ENCODE measurements at regions not wholly inside any gene's neighbourhood (a gene's known extent, or its start where the extent isn't known, plus 50 kb on each side); places are given as distances from the start of the nearest gene placed in this dataset.

GRCh38 chr2:125310657-125311364, 1285.7 kb downstream of the CNTNAP5 start:
- H3K9me3 Mint-ChIP-seq: no peaks in the 10 kb centered on the region
- H3K4me1 Mint-ChIP-seq: no peaks in the 10 kb centered on the region
- DNase-seq: no peak
- H3K36me3 Mint-ChIP-seq (ENCODE audit: low read depth): no peaks in the 10 kb centered on the region
- H3K4me3 Mint-ChIP-seq: no peak overlapping the region
- H3K27ac Mint-ChIP-seq: no peak overlapping the region
- no peak for TF ChIP-seq CTCF (IDR thresholded peaks at IDR 0.05)
- no peaks in the 10 kb centered on the region for H3K27me3 Mint-ChIP-seq (ENCODE audit: low read depth, poor library complexity)

- Mint-ChIP-seq H3K4me1 (no peaks in the 10 kb centered on the region), H3K36me3 (ENCODE audit: low read depth) (no peaks in the 10 kb centered on the region), H3K9me3 (no peaks in the 10 kb centered on the region), H3K27me3 (ENCODE audit: low read depth, poor library complexity) (no peaks in the 10 kb centered on the region), H3K4me3 (no peak overlapping the region), H3K27ac (no peak overlapping the region)
- no peak for DNase-seq
- TF ChIP-seq CTCF (IDR thresholded peaks at IDR 0.05): no peak
Measured at GRCh38 chr2:125312342-125312741, 1287.3 kb downstream of the CNTNAP5 start.

- Mint-ChIP-seq H3K9me3 (no peaks in the 10 kb centered on the region), H3K27ac (no peak overlapping the region), H3K4me3 (no peak overlapping the region), H3K27me3 (ENCODE audit: low read depth, poor library complexity) (no peaks in the 10 kb centered on the region), H3K36me3 (ENCODE audit: low read depth) (no peaks in the 10 kb centered on the region), H3K4me1 (no peaks in the 10 kb centered on the region)
- no peak for TF ChIP-seq CTCF (IDR thresholded peaks at IDR 0.05)
- no peak for DNase-seq
Measured at GRCh38 chr2:125313806-125314205, 1288.7 kb downstream of the CNTNAP5 start.

DNA sequence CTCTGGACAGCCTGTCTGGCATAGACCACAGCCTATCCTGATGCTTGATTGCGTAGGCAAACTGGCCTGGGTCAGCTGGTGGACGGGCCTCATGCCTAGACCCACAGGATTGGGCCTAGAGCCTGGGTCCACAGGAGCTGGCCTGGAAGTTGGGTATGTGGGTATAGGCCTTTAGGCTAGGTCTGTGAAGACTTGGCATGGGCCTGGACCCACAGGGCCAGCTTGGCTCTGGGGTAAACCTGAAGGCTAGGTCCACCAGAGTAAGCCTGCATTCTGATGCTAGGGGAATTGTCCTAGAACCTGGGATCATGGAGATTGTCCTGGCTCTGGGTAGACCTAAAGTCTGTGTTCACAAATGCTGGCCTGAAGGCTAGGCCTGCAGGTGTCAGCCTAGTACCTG, 1293.7 kb downstream of the CNTNAP5 start:
- H3K4me3 Mint-ChIP-seq: no peak overlapping the region
- no peak overlapping the region for H3K27ac Mint-ChIP-seq
- no peak for DNase-seq
- no peaks in the 10 kb centered on the region for H3K4me1 Mint-ChIP-seq
- peaks cover 4% of the 10 kb centered on the region for H3K9me3 Mint-ChIP-seq
- H3K36me3 Mint-ChIP-seq (ENCODE audit: low read depth): no peaks in the 10 kb centered on the region
- TF ChIP-seq CTCF (IDR thresholded peaks at IDR 0.05): no peak
- no peaks in the 10 kb centered on the region for H3K27me3 Mint-ChIP-seq (ENCODE audit: low read depth, poor library complexity)

DNA sequence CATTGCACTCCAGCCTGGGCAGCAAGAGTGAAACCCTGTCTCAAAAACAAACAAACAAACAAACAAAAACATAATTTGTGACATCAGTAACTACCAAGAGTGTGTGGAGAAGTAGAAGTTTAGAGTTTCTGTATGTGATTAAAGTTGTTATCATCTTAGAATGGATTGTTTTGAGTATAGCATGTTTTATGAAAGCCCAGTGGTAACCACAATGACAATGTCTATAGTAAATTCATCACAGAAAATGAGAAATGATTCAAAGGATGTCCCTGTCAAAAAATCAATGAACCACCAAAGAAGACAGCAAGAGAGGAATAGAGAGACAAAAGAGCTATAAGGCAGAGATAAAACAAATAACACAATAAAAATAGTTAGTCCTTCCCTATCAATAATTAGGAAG, 1299.2 kb downstream of the CNTNAP5 start:
- Mint-ChIP-seq H3K4me1 (no peaks in the 10 kb centered on the region), H3K9me3 (peaks cover 4% of the 10 kb centered on the region), H3K27me3 (ENCODE audit: low read depth, poor library complexity) (no peaks in the 10 kb centered on the region), H3K36me3 (ENCODE audit: low read depth) (no peaks in the 10 kb centered on the region), H3K4me3 (no peak overlapping the region), H3K27ac (no peak overlapping the region)
- DNase-seq: no peak
- no peak for TF ChIP-seq CTCF (IDR thresholded peaks at IDR 0.05)

GRCh38 chr2:125330133-125330532, 1305.0 kb downstream of the CNTNAP5 start:
- Mint-ChIP-seq H3K27me3 (ENCODE audit: low read depth, poor library complexity) (peaks cover 2% of the 10 kb centered on the region), H3K4me1 (no peaks in the 10 kb centered on the region), H3K36me3 (ENCODE audit: low read depth) (no peaks in the 10 kb centered on the region), H3K4me3 (no peak overlapping the region), H3K27ac (no peak overlapping the region), H3K9me3 (no peaks in the 10 kb centered on the region)
- no peak for TF ChIP-seq CTCF (IDR thresholded peaks at IDR 0.05)
- no peak for DNase-seq

Measured in nephron progenitor cell (in vitro differentiated cells).